PFSK-1 (cell line): ENCODE measurements at regions not wholly inside any gene's neighbourhood (a gene's known extent, or its start where the extent isn't known, plus 50 kb on each side); places are given as distances from the start of the nearest gene placed in this dataset.

Experiments
- FOXP2 ChIP-seq: optimal IDR thresholded peaks from 2 replicates; pipeline ENCODE3; 2011; ENCODE audit warnings: borderline replicate concordance, control low read depth, inconsistent platforms; ENCODE audit not compliant: insufficient read depth; ENCODE audit errors: extremely low read length, extremely low read depth
- POLR2AphosphoS5 ChIP-seq: IDR thresholded peaks from 2 replicates; pipeline ENCODE4 v1.6.1; 2012; ENCODE audit warnings: low read depth, mild to moderate bottlenecking, control low read depth, low read length, moderate library complexity
- REST ChIP-seq, 2 experiments: IDR thresholded peaks; 2 replicates each; pipeline versions ENCODE4 v1.6.1 to v1.8.0; 2011 to 2012; ENCODE audit warnings: low read depth in 2 of 2, low read length in 2 of 2, control low read depth in 1 of 2, inconsistent platforms in 1 of 2, mild to moderate bottlenecking in 1 of 2, moderate library complexity in 1 of 2; ENCODE audit not compliant: insufficient read depth in 1 of 2
- SIN3A ChIP-seq: IDR thresholded peaks from 2 replicates; pipeline ENCODE4 v1.6.1; 2012; ENCODE audit warnings: mild to moderate bottlenecking, low read length, moderate library complexity, borderline replicate concordance; ENCODE audit not compliant: insufficient read depth
- TAF1 ChIP-seq: IDR thresholded peaks from 2 replicates; pipeline ENCODE4 v1.6.1; 2012; ENCODE audit warnings: low read length, control low read depth, borderline replicate concordance; ENCODE audit not compliant: insufficient read depth

- TF ChIP-seq POLR2AphosphoS5 (no peak), TAF1 (no peak), REST (IDR thresholded peaks at IDR 0.05; ENCODE audit: insufficient read depth in 1 of 2, low read depth in 2 of 2, low read length in 2 of 2) (no peak), SIN3A (no peak), FOXP2 (no peak)
Observed at GRCh38 chr5:158045696-158046095, 186.8 kb upstream of the CLINT1 start.
